ENCODE measurements at regions not wholly inside any gene's neighbourhood (a gene's known extent, or its start where the extent isn't known, plus 50 kb on each side); places are given as distances from the start of the nearest gene placed in this dataset.
"Not testable (repeated sequence)": the region's sequence is repeated elsewhere in the genome, so short reads cannot be mapped to it uniquely, and the experiment has no call there.

DNA sequence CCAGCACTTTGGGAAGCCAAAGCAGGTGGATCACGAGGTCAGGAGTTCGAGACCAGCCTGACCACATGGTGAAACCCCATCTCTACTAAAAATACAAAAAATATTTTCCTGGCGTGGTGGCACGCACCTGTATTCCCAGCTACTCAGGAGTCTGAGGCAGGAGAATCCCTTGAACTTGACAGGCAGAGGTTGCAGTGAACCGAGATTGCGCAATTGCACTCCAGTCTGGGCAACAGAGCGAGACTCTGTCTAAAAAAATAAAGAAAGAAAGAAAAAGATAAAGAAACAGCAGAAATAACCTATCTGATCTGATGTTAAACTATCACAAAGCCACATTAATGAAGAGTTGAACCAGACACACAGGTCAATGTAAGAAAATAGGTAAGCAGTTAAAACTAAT is 696.2 kb upstream of the SALL3 start:
- DNase-seq (ENCODE audit: low read depth): not testable (repeated sequence)

DNA sequence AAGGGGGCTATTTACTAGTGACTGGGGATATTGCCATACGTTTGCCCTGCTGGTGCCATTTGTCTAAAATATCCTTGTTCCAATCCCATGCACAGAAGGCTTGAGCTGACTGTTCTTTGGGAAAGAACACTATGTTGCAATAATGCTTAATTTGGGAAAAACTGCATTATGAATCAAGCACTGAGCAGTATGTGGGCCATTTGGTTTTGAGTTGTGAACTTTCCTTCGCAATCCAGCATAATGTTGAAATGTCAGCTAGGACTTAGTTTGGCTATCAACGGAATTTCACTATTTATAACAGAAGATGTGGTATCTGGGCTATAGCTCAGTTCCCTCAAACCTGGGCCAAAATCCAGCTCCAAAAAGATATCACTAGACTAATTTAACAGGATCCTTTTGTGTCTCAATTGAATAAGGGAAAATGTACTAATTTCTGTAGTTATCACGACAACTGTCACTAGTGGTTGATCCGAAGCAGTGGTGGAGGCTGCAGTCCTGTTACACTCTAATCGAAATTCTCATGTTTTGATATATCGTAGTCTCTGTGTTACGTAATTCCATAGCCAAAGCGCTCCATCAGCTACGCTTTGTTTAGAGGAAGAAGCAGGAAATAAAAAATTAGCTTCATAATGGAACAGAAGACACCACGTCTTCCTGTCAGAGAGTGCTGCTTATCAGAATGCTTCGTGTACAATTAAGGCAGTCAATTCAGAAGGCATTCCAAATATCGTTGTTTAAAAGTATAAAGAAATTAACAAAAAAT is 686.8 kb upstream of the SALL3 start:
- DNase-seq (ENCODE audit: low read depth): no peak

DNA sequence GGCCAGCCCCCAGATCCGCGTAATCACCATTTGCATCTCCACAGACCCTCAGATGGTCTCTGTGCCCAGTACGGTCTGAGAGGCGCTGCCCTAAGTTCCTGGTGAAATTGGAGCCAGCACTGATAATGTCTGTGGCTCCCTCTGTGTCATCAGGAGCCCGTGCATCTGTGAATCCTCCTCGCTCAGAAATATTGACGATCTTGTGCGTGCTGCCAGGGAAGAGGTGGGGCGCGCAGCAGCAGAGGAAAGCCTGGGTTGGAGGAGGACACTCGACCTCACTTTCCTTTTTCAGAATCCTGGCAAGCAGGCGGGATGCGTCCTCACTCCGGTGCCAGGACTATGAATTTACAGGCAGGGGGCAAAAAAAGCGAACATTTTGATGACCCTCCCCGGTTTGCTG is 686.1 kb upstream of the SALL3 start:
- no peak for DNase-seq (ENCODE audit: low read depth)

DNA sequence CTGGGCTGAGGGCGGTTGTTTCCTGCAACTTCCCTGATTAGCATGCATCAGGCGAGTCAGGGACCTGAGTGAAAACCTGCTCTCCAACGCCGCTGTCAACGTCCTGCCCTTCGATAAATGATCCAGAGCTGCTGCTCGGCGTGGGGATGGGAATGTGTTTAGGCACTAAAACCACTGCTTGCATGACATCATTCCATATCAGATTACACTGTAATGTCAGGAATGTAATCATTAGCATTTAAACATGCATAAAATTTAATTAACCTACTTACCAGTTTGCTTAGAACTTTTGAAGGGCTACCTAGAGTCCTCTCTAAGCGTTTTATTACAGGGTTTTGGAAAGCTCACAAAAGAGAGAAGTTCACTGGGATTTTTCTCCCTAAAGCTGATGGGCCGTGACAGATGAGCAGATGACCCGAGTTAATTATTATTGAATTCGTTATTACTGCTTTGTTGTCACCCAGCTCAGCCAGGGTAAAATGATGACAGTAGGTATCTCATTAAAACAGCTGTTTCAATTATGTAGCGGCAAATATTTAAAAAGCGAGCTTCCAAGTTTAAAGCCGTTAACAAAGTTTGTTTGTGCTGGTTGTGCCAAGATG is 685.6 kb upstream of the SALL3 start:
- no peak for DNase-seq (ENCODE audit: low read depth)

DNA sequence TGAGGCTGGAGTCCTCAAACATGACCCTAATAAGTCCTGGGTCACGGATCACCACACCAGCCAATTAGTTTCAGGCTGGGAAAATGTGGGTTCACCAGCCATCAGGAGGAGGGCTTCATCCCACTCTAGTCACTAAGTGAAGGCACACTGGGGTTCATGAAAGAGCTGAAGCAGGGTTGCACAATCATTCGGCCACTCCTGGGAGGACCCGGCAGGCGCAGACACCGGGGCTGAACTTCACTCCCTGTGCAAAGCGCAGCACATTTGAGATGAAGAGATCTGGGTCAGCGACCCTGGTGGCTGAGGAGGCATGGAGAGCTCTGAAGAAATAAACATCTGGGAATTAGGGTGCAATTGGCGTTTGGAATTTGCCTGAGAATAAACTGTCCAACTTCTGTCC is 684.4 kb upstream of the SALL3 start:
- no peak for DNase-seq (ENCODE audit: low read depth)

DNA sequence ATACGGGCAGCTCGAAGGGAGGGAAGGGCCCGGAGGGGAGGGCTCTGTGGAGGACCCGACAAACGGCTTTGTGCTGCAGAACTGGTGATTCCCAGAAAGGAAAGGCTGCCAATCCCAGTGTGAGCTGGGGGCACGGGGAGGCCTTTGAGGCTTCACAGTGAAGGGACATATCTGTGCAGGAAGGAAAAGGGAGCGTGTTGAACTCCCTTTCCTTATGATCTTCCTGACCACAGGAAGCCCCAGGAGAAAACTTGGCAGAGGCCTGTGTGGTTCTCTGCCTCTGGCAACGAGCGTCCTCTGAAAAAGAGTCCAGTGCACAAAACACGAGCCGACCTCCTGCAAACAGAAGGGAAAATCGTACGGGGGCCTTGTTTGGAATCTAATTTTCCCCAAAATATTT is 683.5 kb upstream of the SALL3 start:
- DNase-seq (ENCODE audit: low read depth): no peak

DNA sequence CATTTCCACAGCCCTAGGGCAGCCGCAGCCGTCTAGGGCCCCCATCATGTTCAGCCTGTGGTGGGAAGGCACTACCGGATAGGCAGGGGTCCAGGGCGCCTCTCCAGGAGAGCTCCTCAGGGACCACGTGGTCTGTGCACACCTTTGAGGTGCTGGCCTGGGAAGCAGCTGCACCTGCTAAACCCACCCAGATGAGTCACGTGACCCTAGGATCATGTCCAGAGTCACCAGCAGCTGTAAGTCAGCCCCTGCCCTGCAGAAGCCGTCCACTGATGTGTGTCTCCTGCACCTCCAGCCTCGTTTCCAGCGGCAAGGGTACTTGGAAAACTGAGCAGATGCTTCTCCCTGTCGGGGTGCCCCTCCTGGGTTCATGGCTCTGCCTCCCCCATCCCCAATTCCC is 682.6 kb upstream of the SALL3 start:
- no peak for DNase-seq (ENCODE audit: low read depth)

DNA sequence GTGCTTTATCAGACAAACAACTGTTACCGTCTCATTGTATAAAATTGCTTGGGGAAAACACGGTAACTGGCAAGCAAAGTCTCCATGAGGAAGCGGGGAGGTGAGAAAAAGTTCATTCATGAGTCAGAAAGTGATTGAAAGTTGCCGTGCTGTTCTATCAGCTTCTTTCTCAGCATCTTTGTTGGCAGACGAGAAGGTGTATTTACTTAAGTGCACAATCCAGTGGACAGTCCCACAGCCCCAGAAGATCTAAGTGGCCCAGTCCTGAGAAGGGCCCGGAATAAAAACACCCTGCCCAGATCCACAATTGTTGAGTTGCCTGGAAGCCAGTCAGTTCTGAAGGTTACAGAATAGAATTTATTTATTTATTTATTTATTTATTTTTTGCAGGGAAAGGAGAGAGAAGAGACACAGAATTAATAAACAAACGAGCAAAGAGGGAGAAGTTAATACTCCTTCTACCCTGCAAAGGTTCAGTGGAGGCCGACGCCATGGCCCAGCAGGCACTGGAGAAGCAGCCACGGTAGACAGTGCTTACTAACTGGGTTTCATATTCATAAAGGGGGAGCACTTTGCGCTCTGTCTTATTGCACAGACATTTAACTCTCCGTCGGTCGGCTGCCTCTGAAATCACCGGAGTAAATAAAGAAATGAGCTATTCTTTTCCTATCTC is 676.0 kb upstream of the SALL3 start:
- DNase-seq (ENCODE audit: low read depth): no peak

DNA sequence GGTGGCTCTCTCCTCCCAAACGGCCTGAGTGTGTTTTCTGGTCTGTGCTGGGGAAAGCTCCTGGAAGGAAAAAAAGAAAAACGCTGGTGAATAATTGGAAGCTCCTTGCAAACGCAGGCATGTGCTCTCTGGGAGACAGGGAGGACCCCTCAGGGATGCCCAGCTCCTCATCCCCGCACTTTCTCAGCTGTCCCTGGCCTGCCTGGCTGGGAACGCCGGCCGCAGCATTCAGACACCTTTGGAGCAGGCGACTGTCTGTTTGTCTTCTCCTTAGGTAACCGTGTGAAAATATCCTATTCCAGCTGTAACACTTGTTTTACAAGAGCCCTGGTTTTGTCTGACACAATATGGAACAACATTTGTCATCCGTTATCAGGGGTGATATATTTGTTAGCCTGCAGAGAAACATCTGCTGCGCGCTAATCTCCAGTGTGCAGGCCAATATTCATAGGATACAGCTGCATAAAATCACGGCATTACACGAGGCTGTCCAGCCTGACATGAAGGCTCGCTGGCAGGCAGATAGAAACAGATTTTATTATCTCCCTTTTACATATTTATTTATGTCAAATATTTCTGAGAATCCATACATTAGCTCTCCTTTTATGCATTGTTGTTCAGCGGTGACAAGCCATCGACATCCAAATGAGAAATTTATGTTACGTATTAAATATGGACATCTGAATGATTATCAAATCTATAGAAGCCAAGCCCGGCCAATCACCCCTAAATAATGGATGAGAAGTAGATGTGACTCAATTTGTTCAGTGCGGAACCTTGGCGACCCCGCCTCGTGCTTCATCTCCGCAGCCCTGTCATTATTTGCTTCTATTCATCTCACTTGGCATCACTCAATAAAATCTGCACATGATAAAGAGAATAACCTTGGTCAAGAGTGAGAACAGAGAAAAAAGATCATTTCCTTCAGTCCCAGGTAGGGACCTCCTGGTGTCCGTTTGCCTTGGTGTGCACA is 675.1 kb upstream of the SALL3 start:
- no peak for DNase-seq (ENCODE audit: low read depth)

DNA sequence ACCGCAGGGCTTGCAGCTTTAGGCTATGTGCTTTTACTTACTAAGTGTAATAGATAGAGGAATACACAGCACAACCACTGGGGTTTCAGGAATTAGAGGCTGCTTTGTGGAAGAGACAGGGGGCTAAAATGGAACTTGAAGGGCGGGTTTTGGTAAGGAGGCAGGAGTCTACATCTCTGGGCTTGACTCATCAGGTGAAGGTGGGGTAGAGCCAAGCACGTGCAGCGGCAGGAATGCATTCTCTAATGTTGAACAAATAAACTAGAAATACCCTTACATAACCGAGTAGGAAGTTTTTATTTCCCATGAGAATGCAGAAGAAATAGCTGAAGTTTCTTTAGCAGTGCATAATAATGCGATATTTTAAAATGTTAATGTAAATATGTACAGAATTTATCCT is 673.8 kb upstream of the SALL3 start:
- DNase-seq (ENCODE audit: low read depth): no peak

DNA sequence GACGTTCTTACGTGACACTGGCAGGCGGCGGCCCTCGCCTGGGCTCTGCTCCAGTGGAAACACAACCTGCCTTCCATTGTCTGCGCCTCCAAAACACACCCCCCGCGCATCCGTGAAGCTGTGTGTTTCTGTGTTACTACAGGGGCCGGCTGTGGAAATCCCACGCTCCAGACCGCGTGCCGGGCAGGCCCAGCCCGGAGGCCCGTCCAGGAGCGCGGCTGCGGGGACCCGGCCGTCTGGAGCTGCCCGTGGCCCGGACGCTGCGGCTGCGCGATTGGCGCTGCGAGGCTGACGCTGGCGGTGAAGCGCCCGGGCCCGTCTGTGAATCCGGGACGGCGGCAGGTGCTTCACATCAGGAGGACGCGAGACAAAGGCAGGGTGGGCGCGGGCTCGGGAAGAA is 670.3 kb upstream of the SALL3 start:
- DNase-seq (ENCODE audit: low read depth): no peak

DNA sequence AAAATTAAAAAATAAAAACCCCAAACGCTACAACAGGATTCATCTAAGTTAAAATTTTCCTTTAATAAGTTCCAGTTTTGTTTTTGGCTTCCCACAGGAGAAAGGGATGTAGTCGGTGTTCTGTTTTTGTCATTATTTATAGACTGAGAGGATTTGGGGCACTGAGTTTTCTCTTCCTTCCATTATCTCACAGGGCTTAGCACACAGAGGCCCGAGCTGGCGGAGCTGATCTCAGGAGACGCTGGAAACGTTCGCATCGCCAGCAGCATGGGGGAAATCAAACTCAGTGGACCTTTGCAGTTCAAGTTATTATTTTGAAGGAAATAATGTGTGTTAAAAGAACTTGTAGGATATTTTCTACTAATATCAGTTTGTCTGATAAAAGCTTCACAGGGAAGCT is 669.7 kb upstream of the SALL3 start:
- DNase-seq (ENCODE audit: low read depth): no peak

DNA sequence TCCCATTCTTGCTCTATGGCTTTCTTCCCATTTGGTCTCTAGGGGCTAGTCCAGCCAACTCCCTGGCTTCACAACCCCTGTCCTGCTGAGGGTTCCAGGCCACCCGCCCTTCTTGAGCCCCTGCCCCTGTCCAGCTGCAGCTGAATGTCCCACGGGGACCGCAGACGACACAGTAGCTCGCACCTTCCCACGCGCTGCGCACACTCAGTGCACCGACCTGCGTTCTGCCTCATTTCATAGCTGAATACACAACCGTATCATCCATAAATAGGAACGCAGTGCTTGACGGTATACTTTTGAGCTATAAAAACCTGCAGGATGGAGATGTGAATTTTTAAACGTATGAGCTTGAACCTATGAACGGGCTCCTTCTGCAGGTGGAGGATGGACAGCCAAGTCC is 660.4 kb upstream of the SALL3 start:
- no peak for DNase-seq (ENCODE audit: low read depth)

DNA sequence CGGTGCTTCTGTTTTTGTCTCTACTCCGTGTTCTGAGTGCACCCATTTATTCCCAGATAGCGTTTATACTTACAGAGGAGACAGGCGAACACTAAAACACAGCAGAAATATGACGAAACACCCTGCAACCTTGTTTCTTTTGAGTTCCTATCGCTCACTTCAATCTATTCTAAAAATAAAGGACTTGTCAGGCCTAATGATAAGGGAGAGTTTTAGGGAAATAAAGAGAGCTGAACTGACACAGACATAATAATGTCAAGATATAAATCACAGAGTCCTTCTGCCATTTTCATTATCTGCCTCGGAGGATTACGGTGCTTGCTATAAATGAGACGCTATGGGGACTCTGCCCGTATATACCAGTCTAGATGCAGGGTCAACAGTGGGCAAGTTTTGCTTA is 659.7 kb upstream of the SALL3 start:
- no peak for DNase-seq (ENCODE audit: low read depth)

DNA sequence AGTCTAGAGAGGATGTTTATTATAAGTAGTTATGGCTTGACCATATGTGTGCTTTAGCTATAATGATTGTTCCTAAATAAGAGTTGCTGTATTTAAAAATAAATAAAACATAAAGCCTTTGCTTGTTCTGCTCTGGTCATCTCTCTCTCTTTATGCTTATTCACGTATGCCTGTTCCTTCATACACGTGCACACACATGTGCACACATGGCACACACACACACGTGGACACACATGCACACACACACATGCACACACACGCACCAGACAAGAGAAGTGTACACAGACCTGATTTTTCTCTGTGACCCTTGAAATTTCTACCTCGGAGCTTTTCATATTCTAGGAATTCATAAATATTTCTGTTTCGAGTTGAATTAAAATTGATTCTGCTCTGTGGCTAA is 658.2 kb upstream of the SALL3 start:
- no peak for DNase-seq (ENCODE audit: low read depth)

DNA sequence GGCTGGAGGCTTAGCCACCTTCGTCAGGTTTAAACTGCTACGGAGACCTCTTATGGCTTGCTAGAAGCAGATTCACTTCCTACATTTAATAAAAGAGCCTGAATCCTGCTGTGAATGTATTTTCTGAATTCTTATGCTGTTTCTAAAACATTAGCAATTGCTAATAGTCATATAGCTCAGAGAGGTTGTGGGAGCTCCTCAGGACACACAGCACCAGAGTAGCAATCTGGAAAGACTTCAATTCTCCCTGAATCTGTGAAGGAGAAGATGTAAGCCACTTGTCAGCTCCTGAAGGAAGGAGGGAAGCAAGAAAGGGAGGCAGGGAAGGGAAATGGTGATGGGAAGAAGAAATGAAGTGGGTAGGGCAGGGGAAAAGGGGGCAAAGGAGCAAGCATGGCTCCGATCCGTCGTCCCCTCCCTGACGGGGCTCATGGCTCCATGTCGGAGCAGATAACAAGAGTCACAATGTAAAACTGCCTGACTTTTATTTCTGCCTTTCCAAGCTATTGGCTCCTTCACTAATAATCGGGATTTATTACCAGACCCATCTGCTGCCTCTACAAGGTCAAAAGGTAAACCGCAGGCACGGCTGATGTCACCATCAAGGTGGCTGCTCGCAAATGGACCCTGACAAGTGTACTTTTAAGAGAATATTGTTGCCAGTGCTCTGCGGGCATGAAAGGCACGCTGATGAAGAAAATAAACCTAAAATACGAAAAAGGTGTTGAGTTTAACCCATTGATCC is 656.0 kb upstream of the SALL3 start:
- DNase-seq (ENCODE audit: low read depth): no peak

DNA sequence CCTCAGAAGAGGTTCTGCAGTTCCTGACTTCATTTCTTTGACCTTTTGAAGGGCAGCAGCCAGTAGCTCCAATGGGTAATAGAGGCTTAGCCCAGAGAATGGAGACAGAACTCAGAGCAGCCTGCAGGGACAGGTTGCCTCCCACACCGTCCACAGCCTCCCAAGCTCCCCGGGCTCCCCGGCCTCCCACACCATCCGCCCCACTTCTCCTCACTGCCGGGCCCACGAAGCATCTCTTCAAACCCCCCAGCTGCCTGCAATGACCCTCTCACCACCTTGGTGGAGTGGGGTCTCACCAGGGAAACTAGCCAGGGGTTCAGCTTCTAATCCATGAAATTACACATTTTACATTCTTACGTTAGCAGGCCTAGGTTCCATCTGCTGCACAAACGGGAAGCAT is 652.0 kb upstream of the SALL3 start:
- DNase-seq (ENCODE audit: low read depth): no peak

DNA sequence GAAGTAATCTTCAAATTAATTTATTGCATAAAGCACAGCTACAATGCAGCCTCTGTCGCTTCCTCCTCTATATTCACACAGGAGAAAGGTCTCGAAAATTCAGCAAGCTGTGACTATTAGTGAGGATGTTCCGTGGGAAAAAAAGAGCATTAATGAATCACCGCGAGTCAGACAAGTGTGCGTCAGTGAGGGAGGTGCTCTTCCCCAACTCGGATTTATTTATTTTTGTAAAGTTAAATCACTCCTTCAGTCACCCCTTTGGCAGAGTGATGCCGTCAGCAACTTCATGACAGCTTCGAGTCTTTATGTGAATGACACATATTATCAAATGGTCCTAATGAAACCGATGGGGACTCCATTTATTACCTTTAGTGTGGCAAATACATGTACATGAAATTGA is 648.9 kb upstream of the SALL3 start:
- DNase-seq (ENCODE audit: low read depth): no peak

DNA sequence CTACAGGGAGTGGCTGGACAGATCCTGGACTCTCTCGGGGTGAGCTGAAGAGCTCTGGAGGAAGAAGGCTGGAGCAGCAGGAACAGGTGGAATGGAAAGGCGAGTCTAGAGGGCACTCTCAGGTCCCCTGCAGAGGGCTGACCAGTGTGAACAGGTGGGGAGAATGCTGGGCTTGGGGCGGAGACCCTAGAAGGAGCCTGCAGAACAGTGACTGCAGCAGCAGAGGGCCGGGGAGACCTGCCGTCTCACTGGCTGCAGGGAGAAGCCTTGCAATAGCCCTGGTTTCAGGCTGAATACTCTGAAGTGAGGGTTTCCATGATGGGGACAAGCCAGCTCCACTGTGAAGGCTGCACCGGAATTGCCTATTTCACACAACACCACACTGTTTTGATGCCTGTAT is 626.7 kb upstream of the SALL3 start:
- DNase-seq (ENCODE audit: low read depth): no peak

DNA sequence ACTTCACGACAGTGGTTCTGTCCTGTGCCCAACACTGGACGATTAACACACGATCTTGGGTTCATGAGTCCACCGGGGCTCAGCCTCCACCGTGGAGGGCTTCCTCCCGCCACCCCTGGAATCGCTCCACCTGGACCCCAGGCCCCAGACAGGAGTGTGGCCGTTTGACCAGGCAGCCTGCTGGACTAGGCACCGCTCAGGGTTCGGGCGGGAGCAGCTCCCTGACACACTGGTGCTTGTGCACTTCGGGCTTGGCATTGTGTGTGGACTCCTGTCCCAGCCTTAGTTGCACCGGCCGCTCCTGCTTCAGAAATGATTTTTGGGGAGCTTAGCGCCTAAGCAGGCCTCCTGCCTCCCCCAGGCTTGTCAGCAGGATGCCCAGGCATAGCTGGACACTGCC is 617.4 kb upstream of the SALL3 start:
- DNase-seq (ENCODE audit: low read depth): no peak

DNA sequence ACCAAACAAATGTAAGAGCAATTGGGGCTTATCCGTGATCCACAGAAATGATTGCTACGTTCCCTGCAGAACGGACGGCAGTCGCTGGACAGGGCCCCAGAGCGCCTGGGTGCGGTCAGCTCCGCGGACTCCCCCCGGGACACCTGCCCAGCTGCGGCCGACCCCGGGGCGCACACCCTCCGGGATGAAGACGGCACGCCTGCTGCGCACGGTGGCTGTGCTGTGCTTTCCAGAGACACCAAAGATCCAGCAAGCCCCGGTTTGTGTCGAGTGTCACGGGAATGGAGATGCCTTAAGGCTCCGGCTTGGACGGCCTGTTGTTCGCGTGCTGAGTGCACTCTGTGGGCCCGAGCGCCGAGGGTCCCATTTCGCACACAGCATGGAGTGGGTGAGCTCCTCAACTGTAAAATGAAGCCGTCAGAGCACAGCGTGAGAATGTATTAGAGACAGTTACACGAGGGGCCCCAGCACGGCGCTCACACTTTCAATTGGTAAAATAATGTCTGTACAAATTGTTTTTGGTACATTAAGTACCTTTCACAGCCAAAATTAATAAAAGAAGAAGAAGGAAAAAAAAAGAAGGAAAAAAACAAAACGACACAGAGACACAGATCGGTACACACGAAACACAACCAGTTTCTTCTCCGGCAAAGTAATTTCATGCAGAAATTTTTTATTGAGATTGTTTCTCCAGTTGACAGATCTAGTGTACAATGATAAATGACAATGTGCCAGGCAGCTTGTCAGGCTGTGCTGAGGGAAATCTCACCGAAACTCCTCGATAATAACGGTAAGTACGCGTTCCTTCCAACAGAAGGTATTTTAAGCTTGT is 615.8 kb upstream of the SALL3 start:
- no peak for DNase-seq (ENCODE audit: low read depth)
